ENCODE measurements at regions not wholly inside any gene's neighbourhood (a gene's known extent, or its start where the extent isn't known, plus 50 kb on each side); places are given as distances from the start of the nearest gene placed in this dataset.
A peak's percentile ranks its signal among the peaks of the same experiment; 100 is the strongest.

DNA sequence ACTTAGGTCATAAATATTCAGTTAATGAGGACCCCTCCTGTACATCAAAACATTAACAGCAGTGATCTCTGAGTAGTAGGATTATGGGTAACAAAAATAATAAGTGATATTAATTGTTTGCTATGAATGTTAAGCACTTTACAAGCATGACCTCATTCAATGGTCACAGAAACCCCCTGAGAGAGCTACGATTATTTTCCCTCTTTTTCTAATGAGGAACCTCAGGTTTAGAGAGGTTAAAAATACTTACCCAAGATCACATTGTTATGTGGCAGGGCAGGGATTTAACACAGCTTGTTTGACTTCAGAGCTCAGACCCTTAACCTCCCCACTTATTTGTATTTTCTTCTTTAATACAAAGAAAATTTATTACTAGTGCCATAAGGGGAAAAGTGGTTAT, 228.2 kb downstream of the TBL1XR1 start:
- no peak for DNase-seq (ENCODE audit: low spot score)

DNA sequence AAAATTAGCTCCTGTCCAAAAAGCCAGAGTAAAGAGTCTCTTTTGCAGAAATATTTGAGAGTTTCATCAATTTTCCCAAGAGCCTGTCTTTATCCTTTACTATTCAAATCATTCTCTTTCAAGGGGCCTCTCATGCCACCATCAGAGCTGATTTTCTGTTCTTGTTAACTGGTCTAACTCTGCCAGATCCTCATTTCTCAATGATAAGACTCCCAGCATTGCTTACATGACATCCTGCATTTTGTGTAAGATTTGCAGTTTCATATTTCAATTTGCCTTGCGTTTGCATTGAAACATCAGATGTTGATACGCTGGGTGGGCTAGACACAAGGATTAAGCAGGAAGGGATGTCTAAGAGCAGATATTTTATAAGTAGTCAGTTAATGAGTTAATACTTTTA, 228.7 kb downstream of the TBL1XR1 start:
- DNase-seq (ENCODE audit: low spot score), result no peak

DNA sequence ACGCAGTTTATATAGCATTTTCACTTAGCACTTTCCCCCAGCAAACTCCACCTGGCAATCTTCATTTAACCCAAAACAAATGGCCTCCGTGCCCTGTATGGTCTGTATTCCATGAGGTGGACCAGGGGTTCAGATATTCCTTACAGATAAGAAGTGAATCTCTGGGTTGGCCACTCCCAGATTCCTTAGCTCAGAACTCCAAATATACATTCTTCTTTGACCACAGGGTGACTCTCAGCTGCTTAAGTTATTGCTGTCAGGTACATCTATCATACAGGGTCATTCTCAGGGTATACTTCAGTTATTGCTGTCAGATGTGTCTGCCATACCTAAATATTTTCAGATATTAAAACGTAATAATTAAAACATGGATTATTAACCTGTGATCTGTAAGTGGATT, 229.8 kb downstream of the TBL1XR1 start:
- DNase-seq (ENCODE audit: low spot score), result no peak

DNA sequence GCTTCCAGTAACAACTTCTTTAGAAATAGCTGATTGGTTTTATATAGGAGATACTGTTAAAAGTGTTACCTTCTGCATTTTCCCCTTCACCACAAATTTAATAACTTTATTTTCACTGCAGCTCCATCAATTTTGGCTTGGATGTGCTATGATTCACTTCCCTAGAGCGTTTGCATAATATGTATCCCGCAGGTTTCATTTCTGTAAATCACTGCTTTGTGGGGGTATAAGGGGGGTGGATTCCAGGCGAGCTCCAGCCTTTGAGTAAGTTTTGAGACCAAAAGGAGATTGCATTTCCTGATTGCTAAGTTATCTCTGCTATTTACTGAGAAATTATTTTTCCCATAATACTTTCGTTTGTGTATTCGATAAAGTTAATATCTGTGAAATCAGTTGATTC, 232.6 kb downstream of the TBL1XR1 start:
- no peak for DNase-seq (ENCODE audit: low spot score)

DNA sequence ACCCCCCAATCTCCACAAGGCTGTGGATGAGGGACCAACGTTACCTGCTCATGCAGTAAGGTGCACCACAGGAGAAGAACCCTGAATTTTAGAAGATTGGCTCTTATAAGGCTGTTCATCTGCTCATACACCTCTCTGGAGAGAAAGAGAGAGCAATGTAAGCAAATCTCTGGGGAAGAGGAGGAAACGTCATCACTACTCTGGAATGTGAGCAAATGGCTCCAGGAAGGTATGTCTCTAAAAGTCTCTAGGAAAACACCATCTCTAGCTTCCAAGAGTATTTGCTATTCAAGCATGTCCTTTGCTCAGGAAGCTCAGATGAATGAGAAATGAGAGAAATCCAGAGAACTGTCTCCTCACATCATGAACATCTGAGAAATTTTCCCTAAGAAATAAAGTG, 235.4 kb downstream of the TBL1XR1 start:
- DNase-seq (ENCODE audit: low spot score), result no peak

DNA sequence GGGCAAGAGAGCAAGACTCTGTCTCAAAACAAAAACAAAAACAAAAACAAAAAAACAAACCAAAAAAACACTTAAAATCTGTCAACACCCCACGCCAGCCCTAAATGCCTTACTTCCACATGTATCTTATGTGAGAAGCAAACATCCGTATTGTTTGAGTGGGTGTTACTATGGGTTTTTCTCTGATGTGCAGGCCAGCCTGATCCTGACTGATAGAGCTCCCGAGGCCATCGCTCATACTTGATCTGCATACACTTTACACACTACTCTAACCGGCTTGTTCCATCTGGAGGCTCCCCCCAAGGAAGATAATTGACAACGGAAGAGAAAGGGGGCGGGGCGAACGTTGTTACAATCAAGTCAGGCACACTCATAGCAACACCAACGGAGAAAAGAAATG, 237.4 kb downstream of the TBL1XR1 start:
- DNase-seq (ENCODE audit: low spot score), result no peak

DNA sequence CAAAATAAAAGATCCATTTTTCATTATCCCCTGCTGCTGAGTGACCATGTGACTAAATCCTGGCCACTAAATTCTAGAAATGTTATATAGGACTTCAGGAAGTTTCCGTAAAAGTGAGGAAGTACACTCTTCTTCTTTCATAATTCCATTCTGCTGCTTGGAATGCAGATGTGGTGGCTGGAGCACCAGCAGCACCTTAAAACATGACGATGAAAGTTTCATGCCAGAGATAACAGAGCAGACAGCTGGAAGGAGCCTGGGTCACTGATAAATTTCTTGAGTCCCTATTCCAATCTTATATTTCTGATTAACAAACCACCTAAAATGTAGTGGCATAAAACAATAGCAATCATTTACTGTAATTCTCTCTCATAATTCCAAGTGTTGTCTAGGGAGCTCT, 238.7 kb downstream of the TBL1XR1 start:
- no peak for DNase-seq (ENCODE audit: low spot score)

DNA sequence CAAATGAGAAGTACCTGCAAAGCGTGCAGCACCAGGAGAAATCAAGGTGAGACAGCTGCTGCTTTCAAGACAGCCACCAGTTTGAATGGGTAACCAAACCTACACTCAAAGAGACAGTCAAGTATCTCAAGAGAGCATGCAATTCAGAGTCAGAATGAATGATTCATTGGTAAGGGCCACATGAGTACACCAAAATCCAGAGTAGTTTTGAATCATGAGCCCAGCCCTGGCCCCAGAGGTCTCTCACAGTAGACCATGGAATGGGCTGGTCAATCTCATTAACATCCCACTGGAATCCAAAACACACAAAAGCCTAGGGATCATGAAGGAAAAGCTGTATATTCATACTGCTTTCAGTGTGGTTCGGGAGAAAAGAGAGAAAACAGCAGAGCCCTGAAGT, 242.8 kb downstream of the TBL1XR1 start:
- DNase-seq (ENCODE audit: low spot score), result no peak

DNA sequence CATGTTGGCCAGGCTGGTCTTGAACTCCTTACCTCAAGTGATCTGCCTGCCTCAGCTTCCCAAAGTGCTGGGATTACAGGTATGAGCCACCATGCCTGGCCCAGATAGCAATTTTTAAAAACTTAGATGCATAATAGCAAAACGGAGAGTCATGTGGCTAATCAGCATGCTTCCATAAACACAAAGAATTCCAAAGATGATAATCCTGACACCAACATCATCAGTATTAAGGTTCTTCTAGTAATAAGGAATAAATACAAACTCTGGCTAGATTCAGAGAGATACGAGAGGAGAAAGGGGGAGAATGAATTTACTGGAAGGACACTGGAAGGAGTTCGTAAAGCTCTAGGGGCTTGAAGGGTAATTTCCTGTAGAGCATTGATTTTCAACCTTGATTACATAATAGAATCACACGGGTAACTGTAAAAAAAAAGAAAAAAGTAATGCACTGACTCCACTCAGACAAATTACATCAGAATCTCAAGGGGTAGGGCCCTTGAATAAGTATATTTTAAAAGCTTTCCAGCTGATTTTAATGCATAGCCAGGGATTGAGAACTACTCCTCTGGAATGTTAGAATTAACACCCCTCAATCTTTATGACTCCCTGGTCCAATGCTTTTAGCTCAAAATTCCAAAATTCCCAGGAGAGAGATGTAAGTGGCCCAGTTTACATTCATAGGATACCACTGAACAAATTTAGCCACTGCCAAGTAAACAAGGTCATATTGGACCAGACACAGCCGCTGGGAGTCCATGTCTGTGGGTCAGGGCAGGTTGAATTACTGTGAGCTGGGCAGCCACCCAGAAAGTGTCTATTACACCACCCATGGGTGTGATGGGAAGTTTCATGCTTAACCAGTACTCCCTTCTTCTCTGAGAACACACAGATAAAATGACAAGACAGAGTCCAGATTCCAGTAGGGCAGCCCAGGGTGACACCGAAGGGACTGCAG, 243.9 kb downstream of the TBL1XR1 start:
- no peak for DNase-seq (ENCODE audit: low spot score)

DNA sequence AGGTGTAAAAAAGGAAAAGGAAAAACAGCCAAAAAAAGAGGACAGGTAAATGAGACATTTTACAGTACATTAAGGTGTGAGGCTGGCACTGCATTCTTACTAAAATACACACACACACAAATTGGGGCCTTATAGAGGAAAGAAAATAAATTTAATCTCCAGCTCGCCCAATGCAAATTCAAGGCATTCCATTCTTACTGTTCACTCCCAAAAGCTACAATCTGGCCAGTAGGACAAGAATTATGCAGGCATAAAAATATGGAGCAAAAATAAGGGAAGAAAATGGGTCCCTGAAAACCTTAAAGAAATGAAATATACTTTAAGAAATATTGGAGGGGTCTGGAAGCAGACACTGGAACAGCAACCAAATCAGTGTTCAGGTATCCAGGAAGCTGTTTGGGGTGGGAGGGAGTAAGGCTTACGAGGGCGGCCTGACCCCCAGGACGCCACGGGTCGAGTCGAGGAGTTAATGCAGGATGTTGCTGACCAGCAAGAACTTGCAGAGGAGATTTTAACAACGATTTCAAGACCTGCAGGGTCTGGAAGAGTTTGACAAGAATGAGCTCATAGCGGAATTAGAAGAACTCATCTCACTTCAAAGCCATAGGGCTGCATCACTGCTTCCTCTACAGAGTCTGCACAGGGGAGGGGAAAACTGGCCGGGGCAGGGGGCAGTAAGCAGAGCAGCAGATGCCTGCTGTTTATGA, 245.5 kb downstream of the TBL1XR1 start:
- DNase-seq (ENCODE audit: low spot score), result no peak

DNA sequence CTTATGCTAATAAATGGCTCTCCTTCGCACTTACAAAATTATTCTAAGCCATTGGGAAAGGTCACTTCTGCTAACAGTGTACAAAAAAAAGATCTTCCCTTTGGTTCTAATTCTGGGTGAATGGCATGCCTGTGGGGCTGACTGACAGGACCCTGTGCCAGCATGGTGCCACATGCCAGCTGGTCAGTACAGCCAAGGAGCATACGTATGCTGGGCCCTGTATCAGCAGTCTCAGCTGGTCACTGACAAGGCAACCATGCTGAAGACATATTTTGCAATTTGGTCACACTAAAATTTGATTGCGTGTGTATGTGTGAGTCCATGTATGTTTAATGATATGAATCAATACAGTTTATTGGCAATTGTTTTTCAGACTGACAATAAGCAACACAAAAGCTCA, 246.1 kb downstream of the TBL1XR1 start:
- no peak for DNase-seq (ENCODE audit: low spot score)

DNA sequence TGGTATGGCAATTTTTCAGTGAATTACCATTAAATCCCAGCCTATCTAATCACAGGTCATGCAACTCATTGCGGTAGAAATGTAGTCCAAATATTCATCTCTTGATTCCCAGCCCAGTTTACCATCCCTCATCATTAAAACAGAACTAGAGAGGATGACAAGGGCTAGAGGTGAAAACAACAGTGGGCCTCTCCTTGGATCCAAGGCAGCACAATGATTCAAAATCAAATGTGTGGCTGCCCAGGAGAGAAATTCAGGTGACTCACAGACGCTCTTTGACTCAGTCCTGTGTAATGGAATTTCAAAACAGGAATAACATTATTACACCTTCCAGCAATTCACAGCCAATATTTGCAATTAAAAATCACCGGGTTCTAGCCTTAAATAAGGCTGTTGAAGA, 246.5 kb downstream of the TBL1XR1 start:
- DNase-seq (ENCODE audit: low spot score), result no peak

DNA sequence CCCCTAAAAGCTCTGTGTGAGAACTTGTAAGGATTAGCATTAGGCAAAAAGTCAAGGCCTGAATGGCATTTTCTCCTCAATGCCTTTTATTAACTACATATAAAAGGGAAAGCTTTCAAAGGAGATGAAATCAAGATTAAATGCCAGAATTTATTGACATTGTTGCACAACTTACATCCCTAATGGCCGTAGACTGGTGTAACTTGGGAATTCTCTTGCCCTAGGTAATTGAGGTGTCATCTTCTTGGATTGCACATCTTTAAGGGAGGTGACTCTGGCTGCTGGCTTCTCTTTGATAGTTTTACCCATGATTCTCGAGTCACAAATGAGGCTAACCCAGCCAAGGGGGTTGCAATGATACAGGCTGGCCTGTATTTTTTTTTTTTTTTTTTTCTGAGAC, 249.1 kb downstream of the TBL1XR1 start:
- DNase-seq (ENCODE audit: low spot score), result no peak

DNA sequence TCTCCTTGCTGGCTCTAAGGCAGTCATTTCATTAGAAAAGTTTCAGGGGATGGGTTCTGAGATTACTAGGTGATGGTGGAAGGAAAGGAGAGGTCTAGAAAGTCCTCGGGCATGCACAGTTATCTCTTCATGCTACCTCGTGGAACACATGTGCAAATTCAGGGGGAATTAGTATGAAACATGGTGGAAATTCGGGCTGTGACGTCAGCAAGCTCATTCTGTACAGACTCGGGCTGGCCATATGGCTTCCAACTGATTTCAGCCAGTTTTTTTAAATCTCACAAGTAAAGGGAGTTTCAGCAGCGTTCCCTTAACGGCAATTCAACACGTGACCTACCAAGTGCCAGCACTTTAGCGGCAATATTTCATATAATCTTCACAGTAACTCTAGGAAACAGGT, 251.1 kb downstream of the TBL1XR1 start:
- no peak for DNase-seq (ENCODE audit: low spot score)

DNA sequence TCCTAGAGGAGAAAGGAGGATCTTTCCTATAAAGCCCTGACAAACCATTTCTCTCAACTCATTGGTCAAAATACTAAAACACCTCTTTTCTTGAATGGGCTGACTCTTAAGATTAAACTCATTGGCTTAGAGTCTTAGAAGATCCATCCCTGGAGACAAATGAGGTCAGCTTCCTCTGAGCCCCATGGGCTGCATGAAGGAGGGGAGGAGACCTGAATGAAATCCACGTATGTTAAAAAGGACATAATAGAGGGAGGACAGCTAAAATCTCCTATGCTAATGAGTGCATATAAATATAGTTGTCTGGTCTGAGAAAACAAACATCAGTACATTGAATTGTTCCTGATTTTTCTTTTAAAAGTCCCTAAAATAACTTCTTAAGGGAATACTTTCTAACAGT, 255.0 kb downstream of the TBL1XR1 start:
- DNase-seq (ENCODE audit: low spot score), result no peak

DNA sequence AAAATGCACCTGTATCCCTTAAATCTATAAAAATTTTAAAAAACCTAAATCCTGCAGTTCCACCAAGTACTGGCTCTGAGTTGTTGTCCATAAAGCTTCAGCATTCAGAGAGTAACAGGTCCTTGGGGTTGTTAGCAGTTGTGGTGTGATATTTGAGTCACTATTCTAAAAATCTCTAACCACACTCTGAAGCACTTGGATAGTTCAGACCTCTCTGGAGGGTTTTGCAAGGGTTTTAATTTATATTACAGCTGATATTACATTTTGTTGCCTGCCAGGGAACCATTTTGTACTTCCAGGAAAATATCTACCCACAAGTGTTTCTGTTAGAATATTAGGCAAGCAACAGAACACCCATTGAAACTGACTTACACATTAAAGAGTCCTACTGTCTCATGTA, 255.6 kb downstream of the TBL1XR1 start:
- peak; percentile 17 for DNase-seq (ENCODE audit: low spot score)

DNA sequence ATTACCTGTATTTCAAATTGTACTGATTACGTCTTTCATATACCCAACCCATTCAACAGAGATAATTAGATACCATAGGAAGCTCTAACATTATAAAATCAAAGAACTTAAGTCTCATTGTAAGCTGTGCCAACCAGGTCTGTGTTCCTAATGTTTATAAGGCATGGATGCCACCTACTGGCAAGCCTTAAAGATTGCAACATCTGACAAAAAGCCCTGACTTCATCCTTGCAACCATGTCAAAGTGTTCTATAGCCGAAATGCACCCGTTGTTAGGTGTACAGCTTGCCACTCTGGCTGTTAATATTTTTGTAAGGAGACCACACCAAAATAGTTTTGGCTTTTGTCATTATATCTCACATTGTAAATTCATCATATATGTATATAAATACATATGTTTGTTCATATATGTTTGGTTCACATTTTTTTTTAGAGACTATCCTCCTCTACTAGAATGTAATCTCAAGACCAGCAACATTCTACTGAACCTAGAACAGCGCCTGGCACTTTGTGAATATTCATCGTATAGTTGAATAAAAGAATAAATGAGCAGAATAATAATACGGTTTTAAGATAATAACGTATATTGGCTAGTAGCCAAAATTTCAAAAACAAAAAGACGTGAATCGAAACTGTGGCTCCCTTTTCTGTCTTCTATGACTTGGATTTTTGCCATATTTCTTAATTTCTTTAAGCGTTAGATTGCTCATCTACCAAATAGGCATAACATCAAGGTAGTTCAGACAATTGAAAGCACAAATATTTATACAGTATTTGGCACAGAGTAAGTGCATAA, 258.1 kb downstream of the TBL1XR1 start:
- peak; percentile 71 for DNase-seq (ENCODE audit: low spot score)

DNA sequence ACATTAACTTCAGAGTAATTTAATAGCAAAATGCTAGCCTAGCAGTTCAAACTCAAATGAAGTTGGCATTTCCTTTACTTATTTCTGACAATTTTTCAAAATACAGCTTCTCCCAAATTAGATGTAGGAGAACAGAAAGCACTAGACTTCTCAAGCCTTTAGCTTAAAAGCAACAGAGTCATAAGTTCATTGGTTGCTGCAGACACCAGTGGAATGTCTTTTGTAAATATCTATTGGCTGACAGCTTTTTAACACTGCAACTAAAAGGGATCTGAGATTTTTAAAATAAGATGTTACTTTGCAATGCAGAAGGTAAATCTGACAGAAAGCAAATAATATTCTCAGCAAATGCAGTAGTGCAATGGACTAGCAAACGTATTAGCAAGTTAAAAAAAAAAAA, 259.3 kb downstream of the TBL1XR1 start:
- no peak for DNase-seq (ENCODE audit: low spot score)

DNA sequence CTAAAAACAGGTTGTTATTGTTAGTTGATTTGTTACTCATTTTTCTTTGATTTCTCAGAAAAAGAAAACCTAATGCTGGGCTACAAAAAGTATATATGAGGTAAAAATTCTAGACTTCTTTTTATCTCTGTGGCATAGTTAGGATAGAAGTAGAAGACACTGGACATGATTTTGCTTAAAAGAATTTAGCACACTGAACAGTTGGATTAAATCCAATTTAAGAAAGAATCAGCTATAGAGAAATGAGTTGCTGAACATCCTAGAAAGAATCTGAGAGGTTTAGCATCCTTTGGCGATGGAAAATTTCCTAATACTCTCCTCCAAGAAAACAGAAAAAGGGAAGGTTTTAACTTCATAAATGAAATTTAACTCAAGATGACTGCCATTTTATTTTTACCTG, 259.7 kb downstream of the TBL1XR1 start:
- no peak for DNase-seq (ENCODE audit: low spot score)

DNA sequence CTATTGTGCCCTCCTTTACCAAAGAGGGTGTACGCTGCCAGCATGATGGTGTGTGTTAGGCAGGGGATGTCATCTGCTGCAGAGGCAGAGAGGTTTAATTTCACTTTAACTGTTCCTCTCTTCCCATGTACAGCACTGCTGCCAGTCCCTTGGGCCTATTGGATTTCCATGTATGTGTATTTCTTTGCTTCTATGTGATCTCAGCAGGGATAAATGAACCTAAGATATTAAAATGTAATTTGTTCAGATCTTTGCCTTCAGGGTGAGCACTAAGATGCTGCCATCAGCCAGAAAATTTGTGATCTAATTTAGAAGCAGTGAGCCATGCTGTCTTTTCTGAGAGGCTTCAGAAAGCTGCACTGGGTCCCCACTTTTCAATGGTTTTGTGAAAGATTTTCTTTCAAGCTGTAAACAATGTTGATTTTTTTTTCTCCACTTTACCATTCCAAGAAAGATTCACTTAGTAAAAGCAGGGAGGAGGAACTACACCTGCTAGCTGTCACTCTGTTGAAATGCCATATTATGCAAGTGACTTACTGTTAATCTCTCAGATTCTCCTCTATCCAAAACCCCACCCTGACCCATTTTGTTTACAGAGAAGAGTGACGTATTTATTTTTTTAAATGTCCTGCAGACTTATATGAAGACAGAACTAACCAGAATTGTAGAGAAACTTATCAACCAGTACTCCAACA, 261.9 kb downstream of the TBL1XR1 start:
- DNase-seq (ENCODE audit: low spot score), result no peak

DNA sequence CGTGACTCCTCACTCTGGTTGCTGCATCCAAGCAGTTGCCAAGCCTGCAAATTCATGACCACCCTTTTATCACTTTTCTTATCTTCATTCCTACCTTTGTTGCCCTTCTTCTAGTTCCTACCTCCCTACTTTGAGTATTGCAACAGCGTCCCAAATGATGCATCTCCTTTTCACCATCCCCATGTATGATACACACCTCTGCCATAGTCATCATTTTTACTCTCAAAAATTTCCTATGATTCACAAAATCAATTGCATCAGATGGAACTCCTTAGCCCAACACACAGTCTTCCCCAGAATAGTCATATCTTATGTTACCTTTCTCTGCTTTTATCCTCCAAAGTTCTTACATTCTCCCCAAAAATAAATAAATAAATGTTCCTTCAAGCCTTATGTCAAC, 262.6 kb downstream of the TBL1XR1 start:
- no peak for DNase-seq (ENCODE audit: low spot score)

DNA sequence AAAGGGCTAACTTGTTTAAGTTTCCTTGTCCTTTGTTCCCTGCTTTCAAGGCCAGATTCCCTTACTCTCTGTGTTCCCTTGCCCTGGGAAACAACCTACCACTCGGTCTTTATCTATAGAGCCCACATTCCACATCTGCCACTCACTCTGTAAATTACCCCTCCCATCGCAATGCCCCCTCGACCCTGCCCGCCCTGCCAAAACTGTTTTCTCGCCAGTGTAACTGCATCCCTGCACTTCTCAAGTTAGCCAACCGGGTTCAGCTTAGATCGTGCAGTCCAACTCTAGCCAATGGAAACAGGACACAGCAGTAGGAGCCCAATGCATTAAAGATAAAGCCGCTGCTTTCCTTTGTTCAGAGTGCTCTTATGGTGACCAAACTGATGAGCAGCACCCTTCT, 263.6 kb downstream of the TBL1XR1 start:
- DNase-seq (ENCODE audit: low spot score), result no peak

Data from activated CD4-positive, alpha-beta T cell treated with anti-CD3 and anti-CD28 coated beads, Interleukin-2, Interleukin-4, amounts not matched to agents 100 ng/mL and 50 ng/mL, durations not matched to agents 16 hours and 8 hours (primary cell).